Endothelial cell of umbilical vein (primary cell): ENCODE measurements at regions not wholly inside any gene's neighbourhood (a gene's known extent, or its start where the extent isn't known, plus 50 kb on each side); places are given as distances from the start of the nearest gene placed in this dataset.

Source experiments
- EZH2 ChIP-seq: IDR thresholded peaks from 2 replicates; pipeline ENCODE4 v1.6.1; 2012; ENCODE audit warnings: borderline replicate concordance, low read depth, mild to moderate bottlenecking, moderate library complexity, low read length, inconsistent platforms; ENCODE audit not compliant: severe bottlenecking
- FOS ChIP-seq: IDR thresholded peaks from 2 replicates; pipeline ENCODE4 v1.6.1; 2011; ENCODE audit warnings: mild to moderate bottlenecking, low read length, moderate library complexity, borderline replicate concordance; ENCODE audit not compliant: insufficient read depth
- JUN ChIP-seq: IDR thresholded peaks from 2 replicates; pipeline ENCODE4 v1.6.1; 2011; ENCODE audit warnings: borderline replicate concordance, low read depth; ENCODE audit not compliant: insufficient read length, insufficient read depth
- MYC ChIP-seq: IDR thresholded peaks from one replicate; pipeline ENCODE4 v1.6.1; 2011; ENCODE audit warnings: mild to moderate bottlenecking, low read depth, low read length
- POLR2A ChIP-seq: IDR thresholded peaks from 2 replicates; pipeline ENCODE4 v1.6.1; 2012; ENCODE audit warnings: low read depth, mild to moderate bottlenecking, control low read depth, low read length
- POLR2AphosphoS5 ChIP-seq: IDR thresholded peaks from 2 replicates; pipeline ENCODE4 v1.6.1; 2012; ENCODE audit warnings: low read depth, mild to moderate bottlenecking, control low read depth, low read length, moderate library complexity; ENCODE audit not compliant: insufficient read depth
- TF ChIP-seq, protein P1 (sequence below), 2 donors: IDR thresholded peaks; 1 replicate in 1 of 2; 2 replicates in 1 of 2; pipeline ENCODE4 v1.5.1; 2011; ENCODE audit warnings: low read length in 2 of 2, mild to moderate bottlenecking in 2 of 2, moderate library complexity in 2 of 2, control low read depth in 1 of 2, inconsistent platforms in 1 of 2, low read depth in 1 of 2; ENCODE audit not compliant: insufficient read depth in 1 of 2; ENCODE audit errors: extremely low read depth in 1 of 2
- TF ChIP-seq, protein P2 (sequence below): IDR thresholded peaks from 2 replicates; pipeline ENCODE4 v1.6.1; 2011; ENCODE audit not compliant: insufficient read depth, insufficient read length

DNA sequence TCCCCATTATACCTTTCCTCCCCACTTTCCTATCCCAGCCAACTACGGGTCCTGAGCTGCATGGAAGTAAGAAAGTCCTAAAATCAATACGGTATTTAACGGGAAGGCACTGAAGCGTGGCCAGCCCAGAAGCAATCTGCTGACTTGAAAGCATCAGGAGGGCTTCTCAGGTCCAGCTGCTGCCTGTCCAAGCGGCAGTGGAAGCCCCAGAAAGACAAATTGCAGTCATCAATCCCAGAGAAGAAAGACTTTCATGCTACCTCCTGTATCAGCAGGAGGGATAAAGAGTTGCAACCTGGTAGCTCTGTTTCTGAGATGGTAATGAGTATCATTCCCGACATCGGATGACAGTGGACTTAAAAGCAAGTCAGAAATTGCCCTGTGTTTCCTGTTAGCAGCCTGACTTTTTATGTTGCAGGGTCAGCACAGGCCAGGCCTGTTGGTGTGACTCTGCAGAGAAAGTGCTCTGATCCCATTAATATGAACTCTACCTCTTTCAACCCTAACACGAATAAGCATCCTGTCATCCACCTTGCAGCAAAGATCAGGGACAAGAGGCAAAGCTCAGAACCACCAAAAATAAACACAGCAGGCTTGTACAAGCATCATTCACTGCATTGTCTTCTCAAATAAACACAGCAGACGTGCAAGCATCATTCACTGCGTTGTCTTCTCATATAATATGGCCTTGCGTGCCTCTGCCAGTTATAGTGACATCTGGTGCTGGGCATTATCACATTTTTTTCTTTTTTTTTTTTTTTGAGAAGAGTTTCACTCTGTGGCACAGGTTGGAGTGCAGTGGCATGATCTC is 358.6 kb upstream of the CDH11 start:
- TF ChIP-seq POLR2A: no peak
- TF ChIP-seq, protein P1, sequence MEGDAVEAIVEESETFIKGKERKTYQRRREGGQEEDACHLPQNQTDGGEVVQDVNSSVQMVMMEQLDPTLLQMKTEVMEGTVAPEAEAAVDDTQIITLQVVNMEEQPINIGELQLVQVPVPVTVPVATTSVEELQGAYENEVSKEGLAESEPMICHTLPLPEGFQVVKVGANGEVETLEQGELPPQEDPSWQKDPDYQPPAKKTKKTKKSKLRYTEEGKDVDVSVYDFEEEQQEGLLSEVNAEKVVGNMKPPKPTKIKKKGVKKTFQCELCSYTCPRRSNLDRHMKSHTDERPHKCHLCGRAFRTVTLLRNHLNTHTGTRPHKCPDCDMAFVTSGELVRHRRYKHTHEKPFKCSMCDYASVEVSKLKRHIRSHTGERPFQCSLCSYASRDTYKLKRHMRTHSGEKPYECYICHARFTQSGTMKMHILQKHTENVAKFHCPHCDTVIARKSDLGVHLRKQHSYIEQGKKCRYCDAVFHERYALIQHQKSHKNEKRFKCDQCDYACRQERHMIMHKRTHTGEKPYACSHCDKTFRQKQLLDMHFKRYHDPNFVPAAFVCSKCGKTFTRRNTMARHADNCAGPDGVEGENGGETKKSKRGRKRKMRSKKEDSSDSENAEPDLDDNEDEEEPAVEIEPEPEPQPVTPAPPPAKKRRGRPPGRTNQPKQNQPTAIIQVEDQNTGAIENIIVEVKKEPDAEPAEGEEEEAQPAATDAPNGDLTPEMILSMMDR (IDR thresholded peaks at IDR 0.05; ENCODE audit: extremely low read depth in 1 of 2, insufficient read depth in 1 of 2, low read depth in 1 of 2, low read length in 2 of 2): no peak
- TF ChIP-seq, protein P2, sequence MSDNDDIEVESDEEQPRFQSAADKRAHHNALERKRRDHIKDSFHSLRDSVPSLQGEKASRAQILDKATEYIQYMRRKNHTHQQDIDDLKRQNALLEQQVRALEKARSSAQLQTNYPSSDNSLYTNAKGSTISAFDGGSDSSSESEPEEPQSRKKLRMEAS: no peak
- TF ChIP-seq EZH2: no peak
- no peak for TF ChIP-seq JUN
- TF ChIP-seq MYC: no peak
- no peak for TF ChIP-seq POLR2AphosphoS5
- TF ChIP-seq FOS: no peak
